A673 (cell line): ENCODE measurements at regions not wholly inside any gene's neighbourhood (a gene's known extent, or its start where the extent isn't known, plus 50 kb on each side); places are given as distances from the start of the nearest gene placed in this dataset.

Experiments used
- CTCF ChIP-seq: fragments of 300-800, 200-600 bp; sonication (generic); conservative IDR thresholded peaks from 2 replicates; pipeline ENCODE4 v1.5.1; 2017; ENCODE audit warnings: low read depth, mild to moderate bottlenecking, antibody characterized with exemption, low read length, moderate library complexity, mixed read lengths
- EZH2 ChIP-seq: fragments of 200-600 bp; sonication (generic); IDR thresholded peaks from 2 replicates; pipeline ENCODE4 v1.6.1; 2017; ENCODE audit warnings: borderline replicate concordance, low read depth, mild to moderate bottlenecking, mixed read lengths, antibody characterized with exemption, low read length; ENCODE audit not compliant: poor library complexity, severe bottlenecking

DNA sequence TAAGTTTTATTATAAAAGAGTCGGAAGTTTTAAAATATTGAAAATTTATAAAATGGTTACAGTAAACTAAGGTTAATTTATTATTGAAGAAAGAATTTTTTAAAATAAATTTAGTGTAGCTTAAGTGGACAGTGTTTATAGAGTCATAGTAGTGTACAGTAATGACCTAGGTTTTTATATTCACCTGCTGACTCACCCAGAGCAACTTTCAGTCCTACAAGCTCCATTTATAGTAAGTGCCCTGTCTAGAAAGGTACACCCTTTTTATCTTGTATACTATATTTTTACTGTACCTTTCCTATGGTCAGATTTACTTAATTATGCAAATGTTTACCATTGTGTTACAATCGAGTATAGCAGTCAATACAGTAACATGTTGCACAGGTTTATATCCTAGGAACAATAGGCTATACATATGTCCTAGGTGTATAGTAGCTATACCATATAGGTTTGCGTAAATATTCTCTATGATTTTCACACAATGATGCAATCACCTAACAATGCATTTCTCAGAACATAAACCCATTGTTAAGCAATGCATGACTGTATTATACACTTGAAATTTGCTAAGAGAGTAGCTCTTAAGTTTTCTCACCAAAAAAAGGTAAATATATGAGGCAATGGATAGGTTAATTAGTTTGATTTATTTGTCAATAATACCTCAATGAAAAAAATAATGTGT is 106.9 kb upstream of the CD96 start:
- TF ChIP-seq CTCF (no peak), EZH2 (no peak)
